ENCODE measurements at regions not wholly inside any gene's neighbourhood (a gene's known extent, or its start where the extent isn't known, plus 50 kb on each side); places are given as distances from the start of the nearest gene placed in this dataset.
A peak's percentile ranks its signal among the peaks of the same experiment; 100 is the strongest.

DNA sequence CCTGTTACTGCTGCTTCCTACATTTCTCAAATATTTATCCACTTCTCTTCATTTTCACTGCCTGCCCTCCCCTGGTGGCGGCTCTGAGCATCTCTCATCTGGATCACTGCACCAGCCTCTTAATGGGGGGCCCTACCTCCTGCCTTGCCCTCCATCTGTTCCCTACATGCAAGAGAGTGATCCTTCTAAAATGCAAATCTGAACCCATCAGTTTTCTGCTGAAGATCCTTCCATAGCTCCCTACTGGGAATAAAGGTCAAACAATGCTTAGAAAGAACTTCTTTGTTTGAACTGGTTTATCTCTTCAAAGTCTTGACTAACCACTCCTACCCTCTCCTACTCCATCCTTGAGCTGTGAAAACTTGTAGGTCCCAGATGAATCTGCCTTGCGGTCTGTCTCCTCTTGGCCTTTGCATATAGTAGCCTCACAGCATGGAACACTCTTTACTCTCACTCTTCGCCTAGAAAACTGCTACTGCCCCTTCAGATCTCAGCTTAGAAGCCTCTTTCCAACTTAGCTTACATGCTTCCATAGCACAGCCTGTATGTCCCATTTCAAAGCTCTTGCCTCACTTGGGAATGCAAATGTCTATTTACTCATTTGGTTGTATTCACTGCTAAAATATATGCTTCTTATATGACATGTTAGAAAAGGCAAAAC lies 119.3 kb downstream of the QRSL1 start (continued):
- TF ChIP-seq, protein P1, sequence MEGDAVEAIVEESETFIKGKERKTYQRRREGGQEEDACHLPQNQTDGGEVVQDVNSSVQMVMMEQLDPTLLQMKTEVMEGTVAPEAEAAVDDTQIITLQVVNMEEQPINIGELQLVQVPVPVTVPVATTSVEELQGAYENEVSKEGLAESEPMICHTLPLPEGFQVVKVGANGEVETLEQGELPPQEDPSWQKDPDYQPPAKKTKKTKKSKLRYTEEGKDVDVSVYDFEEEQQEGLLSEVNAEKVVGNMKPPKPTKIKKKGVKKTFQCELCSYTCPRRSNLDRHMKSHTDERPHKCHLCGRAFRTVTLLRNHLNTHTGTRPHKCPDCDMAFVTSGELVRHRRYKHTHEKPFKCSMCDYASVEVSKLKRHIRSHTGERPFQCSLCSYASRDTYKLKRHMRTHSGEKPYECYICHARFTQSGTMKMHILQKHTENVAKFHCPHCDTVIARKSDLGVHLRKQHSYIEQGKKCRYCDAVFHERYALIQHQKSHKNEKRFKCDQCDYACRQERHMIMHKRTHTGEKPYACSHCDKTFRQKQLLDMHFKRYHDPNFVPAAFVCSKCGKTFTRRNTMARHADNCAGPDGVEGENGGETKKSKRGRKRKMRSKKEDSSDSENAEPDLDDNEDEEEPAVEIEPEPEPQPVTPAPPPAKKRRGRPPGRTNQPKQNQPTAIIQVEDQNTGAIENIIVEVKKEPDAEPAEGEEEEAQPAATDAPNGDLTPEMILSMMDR (IDR thresholded peaks at IDR 0.05 in 2 of 3, conservative IDR thresholded peaks at IDR 0.05 in 1 of 3; ENCODE audit: control insufficient read depth in 2 of 3, extremely low read depth in 1 of 3, insufficient read depth in 1 of 3, low read depth in 3 of 3, low read length in 3 of 3): peak in 2 of 3 experiments; percentile 14 to 26; a peak in 1 of 6 replicates
- TF ChIP-seq, protein P2, sequence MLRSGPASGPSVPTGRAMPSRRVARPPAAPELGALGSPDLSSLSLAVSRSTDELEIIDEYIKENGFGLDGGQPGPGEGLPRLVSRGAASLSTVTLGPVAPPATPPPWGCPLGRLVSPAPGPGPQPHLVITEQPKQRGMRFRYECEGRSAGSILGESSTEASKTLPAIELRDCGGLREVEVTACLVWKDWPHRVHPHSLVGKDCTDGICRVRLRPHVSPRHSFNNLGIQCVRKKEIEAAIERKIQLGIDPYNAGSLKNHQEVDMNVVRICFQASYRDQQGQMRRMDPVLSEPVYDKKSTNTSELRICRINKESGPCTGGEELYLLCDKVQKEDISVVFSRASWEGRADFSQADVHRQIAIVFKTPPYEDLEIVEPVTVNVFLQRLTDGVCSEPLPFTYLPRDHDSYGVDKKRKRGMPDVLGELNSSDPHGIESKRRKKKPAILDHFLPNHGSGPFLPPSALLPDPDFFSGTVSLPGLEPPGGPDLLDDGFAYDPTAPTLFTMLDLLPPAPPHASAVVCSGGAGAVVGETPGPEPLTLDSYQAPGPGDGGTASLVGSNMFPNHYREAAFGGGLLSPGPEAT (IDR thresholded peaks at IDR 0.05; ENCODE audit: low read depth): no peak

DNA sequence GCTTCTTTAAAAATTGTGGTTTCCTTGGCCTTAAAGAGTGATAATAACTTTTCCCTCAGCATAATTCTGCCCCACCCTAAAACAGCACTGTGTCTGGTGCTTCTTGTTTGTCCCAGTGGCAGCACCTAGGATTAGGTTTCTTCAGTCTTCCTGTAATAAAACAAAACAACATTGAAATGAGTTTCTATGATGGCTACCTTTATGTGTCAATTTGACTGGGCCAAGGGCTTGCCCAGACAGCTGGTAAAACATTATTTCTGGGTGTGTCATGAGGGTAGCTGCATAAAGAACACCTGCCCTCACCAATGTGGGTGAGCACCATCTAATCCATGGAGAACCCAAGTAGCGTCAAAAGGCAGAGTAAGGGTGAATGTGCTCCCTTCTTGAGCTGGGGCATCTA lies 117.8 kb downstream of the QRSL1 start:
- 96% methylated on average over 1 of the region's 1 CpG for WGBS (ENCODE audit: insufficient coverage, insufficient replicate concordance, low lambda C conversion rate, missing lambda C conversion rate)
- no peak overlapping the region for H3K9ac ChIP-seq (ENCODE audit: control insufficient read depth, insufficient read depth, low read length)
- H3K79me2 ChIP-seq (ENCODE audit: control insufficient read depth, insufficient read depth, low read length): no peaks in the 10 kb centered on the region
- H3K4me2 ChIP-seq (ENCODE audit: control insufficient read depth, insufficient read depth): no peak overlapping the region
- no peaks in the 10 kb centered on the region for H3K27me3 ChIP-seq (replicated peaks in 1 of 2; ENCODE audit: control insufficient read depth in 2 of 2, insufficient read depth in 2 of 2, low read length in 1 of 2)
- ATAC-seq (no peak), FAIRE-seq (no peak), DNase-seq (ENCODE audit: low read depth, low spot score) (no peak)
- BruUV-seq (replicated peaks): no TSS peak
- POLR2A ChIA-PET: no interaction called here
- CTCF ChIA-PET: interaction anchor here (0.5 to 1.8 kb wide), 3 partner anchors 98 to 250 kb away, joined by 3 to 8 read pairs (median 4); no protein-coding TSS in a partner anchor
- no peak overlapping the region for H2AFZ ChIP-seq (ENCODE audit: control insufficient read depth, low read depth, low read length)
- H3K36me3 ChIP-seq (ENCODE audit: control insufficient read depth in 2 of 2, insufficient read depth in 2 of 2, low read length in 1 of 2): no peaks in the 10 kb centered on the region
- no peaks in the 10 kb centered on the region for H3K4me1 ChIP-seq (ENCODE audit: control insufficient read depth, insufficient read depth, low read length)
- no peaks in the 10 kb centered on the region for H4K20me1 ChIP-seq (ENCODE audit: control insufficient read depth, insufficient read depth)
- SMC1A ChIA-PET (ENCODE audit: uncharacterized antibody, unreplicated experiment): interaction anchor here (2.8 kb wide), 1 partner anchor 9 kb away, joined by 8 read pairs; no protein-coding TSS in a partner anchor
- intact Hi-C loops (cut with micrococcal nuclease; ENCODE audit: unreplicated experiment) (no loop called here), in situ Hi-C loops (cut with MboI) (no loop called here)
- H3K27ac ChIP-seq (ENCODE audit: control insufficient read depth, insufficient read depth): no peak overlapping the region
- no peak for TF ChIP-seq PAX5 (IDR thresholded peaks at IDR 0.05; ENCODE audit: borderline replicate concordance, low read depth, low read length)
- no peak for TF ChIP-seq ESRRA (IDR thresholded peaks at IDR 0.05; ENCODE audit: low read length)
- TF ChIP-seq, protein P3, sequence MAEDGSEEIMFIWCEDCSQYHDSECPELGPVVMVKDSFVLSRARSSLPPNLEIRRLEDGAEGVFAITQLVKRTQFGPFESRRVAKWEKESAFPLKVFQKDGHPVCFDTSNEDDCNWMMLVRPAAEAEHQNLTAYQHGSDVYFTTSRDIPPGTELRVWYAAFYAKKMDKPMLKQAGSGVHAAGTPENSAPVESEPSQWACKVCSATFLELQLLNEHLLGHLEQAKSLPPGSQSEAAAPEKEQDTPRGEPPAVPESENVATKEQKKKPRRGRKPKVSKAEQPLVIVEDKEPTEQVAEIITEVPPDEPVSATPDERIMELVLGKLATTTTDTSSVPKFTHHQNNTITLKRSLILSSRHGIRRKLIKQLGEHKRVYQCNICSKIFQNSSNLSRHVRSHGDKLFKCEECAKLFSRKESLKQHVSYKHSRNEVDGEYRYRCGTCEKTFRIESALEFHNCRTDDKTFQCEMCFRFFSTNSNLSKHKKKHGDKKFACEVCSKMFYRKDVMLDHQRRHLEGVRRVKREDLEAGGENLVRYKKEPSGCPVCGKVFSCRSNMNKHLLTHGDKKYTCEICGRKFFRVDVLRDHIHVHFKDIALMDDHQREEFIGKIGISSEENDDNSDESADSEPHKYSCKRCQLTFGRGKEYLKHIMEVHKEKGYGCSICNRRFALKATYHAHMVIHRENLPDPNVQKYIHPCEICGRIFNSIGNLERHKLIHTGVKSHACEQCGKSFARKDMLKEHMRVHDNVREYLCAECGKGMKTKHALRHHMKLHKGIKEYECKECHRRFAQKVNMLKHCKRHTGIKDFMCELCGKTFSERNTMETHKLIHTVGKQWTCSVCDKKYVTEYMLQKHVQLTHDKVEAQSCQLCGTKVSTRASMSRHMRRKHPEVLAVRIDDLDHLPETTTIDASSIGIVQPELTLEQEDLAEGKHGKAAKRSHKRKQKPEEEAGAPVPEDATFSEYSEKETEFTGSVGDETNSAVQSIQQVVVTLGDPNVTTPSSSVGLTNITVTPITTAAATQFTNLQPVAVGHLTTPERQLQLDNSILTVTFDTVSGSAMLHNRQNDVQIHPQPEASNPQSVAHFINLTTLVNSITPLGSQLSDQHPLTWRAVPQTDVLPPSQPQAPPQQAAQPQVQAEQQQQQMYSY (CRISPR knock-in tag; IDR thresholded peaks at IDR 0.05): no peak
- no peak for TF ChIP-seq HDAC2 (IDR thresholded peaks at IDR 0.05)
- TF ChIP-seq SP1 (IDR thresholded peaks at IDR 0.05; ENCODE audit: low read depth, low read length): no peak
- TF ChIP-seq, protein P4, sequence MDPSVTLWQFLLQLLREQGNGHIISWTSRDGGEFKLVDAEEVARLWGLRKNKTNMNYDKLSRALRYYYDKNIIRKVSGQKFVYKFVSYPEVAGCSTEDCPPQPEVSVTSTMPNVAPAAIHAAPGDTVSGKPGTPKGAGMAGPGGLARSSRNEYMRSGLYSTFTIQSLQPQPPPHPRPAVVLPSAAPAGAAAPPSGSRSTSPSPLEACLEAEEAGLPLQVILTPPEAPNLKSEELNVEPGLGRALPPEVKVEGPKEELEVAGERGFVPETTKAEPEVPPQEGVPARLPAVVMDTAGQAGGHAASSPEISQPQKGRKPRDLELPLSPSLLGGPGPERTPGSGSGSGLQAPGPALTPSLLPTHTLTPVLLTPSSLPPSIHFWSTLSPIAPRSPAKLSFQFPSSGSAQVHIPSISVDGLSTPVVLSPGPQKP (IDR thresholded peaks at IDR 0.05; ENCODE audit: low read depth, low read length): no peak
- H3K4me3 ChIP-seq: no peak overlapping the region
- RAD21 ChIA-PET (ENCODE audit: unreplicated experiment): no interaction called here
- H3K9me3 ChIP-seq (replicated peaks; ENCODE audit: control insufficient read depth, insufficient read depth, low read length): no peaks in the 10 kb centered on the region
